ENCODE measurements at regions not wholly inside any gene's neighbourhood (a gene's known extent, or its start where the extent isn't known, plus 50 kb on each side); places are given as distances from the start of the nearest gene placed in this dataset.
A peak's percentile ranks its signal among the peaks of the same experiment; 100 is the strongest.

- no peak overlapping the region for H3K27ac Mint-ChIP-seq
- H3K4me1 Mint-ChIP-seq (ENCODE audit: low read depth), result peaks cover 21% of the 10 kb centered on the region
- no peak for DNase-seq (ENCODE audit: low spot score, unreplicated experiment)
- no peak overlapping the region for H3K4me3 Mint-ChIP-seq (ENCODE audit: low read depth)
- TF ChIP-seq CTCF (IDR thresholded peaks at IDR 0.05; ENCODE audit: unreplicated experiment), result no peak
- H3K27me3 Mint-ChIP-seq, result no peaks in the 10 kb centered on the region
- H3K36me3 Mint-ChIP-seq (ENCODE audit: insufficient read depth), result no peaks in the 10 kb centered on the region
- H3K9me3 Mint-ChIP-seq (ENCODE audit: low read depth), result no peaks in the 10 kb centered on the region
Measured at GRCh38 chr4:73348185-73348584, 55.9 kb upstream of the ALB start.

DNA sequence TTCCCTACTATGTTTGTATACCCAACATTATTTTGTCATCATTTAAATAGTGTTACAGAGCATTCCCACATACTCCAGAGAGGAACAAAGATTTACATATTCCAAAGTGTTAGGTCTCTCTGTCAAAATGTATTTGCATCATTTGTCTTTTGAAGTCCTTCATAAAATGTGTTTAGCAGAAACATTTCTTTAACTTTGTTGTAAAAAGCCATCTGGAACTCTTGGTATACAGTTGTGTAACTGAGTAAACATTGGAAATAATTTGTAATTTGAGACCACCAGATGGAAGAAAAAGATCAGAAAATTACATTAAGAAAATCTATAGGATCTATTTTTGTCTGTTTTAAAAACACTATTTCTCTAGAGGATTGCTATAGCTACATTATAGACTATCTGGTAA, 56.6 kb upstream of the ALB start:
- TF ChIP-seq CTCF (IDR thresholded peaks at IDR 0.05; ENCODE audit: unreplicated experiment), result no peak
- Mint-ChIP-seq H3K9me3 (ENCODE audit: low read depth) (no peaks in the 10 kb centered on the region), H3K36me3 (ENCODE audit: insufficient read depth) (no peaks in the 10 kb centered on the region), H3K27me3 (no peaks in the 10 kb centered on the region), H3K4me3 (ENCODE audit: low read depth) (no peak overlapping the region), H3K27ac (no peak overlapping the region), H3K4me1 (ENCODE audit: low read depth) (peaks cover 23% of the 10 kb centered on the region)
- no peak for DNase-seq (ENCODE audit: low spot score, unreplicated experiment)

- no peaks in the 10 kb centered on the region for H3K36me3 Mint-ChIP-seq (ENCODE audit: insufficient read depth)
- H3K27ac Mint-ChIP-seq, result peak overlapping the region; percentile 78
- no peak for TF ChIP-seq CTCF (IDR thresholded peaks at IDR 0.05; ENCODE audit: unreplicated experiment)
- no peaks in the 10 kb centered on the region for H3K9me3 Mint-ChIP-seq (ENCODE audit: low read depth)
- H3K4me1 Mint-ChIP-seq (ENCODE audit: low read depth), result peaks cover 29% of the 10 kb centered on the region
- no peaks in the 10 kb centered on the region for H3K27me3 Mint-ChIP-seq
- H3K4me3 Mint-ChIP-seq (ENCODE audit: low read depth), result peak overlapping the region; percentile 22
- DNase-seq (ENCODE audit: low spot score, unreplicated experiment), result no peak
Measured at GRCh38 chr4:73345399-73345975, 58.6 kb upstream of the ALB start.

GRCh38 chr4:73344106-73344505, 60.0 kb upstream of the ALB start:
- DNase-seq (ENCODE audit: low spot score, unreplicated experiment), result no peak
- Mint-ChIP-seq H3K4me1 (ENCODE audit: low read depth) (peaks cover 29% of the 10 kb centered on the region), H3K4me3 (ENCODE audit: low read depth) (no peak overlapping the region), H3K36me3 (ENCODE audit: insufficient read depth) (no peaks in the 10 kb centered on the region), H3K27ac (no peak overlapping the region), H3K27me3 (no peaks in the 10 kb centered on the region), H3K9me3 (ENCODE audit: low read depth) (no peaks in the 10 kb centered on the region)
- TF ChIP-seq CTCF (IDR thresholded peaks at IDR 0.05; ENCODE audit: unreplicated experiment), result no peak

DNA sequence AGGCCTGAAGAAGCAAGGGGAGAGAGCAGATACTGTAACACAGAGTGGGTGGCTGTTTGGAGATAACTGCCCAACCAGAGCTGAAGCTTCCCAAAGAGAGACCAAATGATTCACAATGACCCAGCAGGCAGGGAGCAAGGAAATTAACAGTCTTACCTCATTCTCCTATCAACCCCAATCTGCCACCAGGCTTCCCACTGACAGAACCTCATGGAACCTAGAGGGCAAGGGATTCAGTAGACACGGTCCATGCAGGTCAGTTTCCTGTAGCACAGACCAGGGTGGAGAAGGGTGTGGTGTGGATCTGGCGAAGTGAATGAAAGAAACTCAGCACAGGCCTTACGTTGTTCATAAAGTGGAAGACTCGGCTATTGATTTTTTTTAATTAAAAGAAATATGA, 60.7 kb upstream of the ALB start:
- Mint-ChIP-seq H3K36me3 (ENCODE audit: insufficient read depth) (no peaks in the 10 kb centered on the region), H3K9me3 (ENCODE audit: low read depth) (peaks cover 6% of the 10 kb centered on the region), H3K4me3 (ENCODE audit: low read depth) (peak overlapping the region; percentile 1), H3K4me1 (ENCODE audit: low read depth) (peaks cover 29% of the 10 kb centered on the region), H3K27me3 (no peaks in the 10 kb centered on the region), H3K27ac (no peak overlapping the region)
- no peak for DNase-seq (ENCODE audit: low spot score, unreplicated experiment)
- TF ChIP-seq CTCF (IDR thresholded peaks at IDR 0.05; ENCODE audit: unreplicated experiment), result no peak

All from progenitor cell of endocrine pancreas (in vitro differentiated cells).